GM23248 (cell line): ENCODE measurements at regions not wholly inside any gene's neighbourhood (a gene's known extent, or its start where the extent isn't known, plus 50 kb on each side); places are given as distances from the start of the nearest gene placed in this dataset.

Source experiments
- EZH2 ChIP-seq: fragments of 200-600 bp; sonication (generic); IDR thresholded peaks from 2 replicates; pipeline ENCODE4 v1.6.1; 2018; ENCODE audit warnings: antibody characterized with exemption, mild to moderate bottlenecking; ENCODE audit not compliant: insufficient read depth, poor library complexity, severe bottlenecking
- EZH2phosphoT487 ChIP-seq: fragments of 200-600 bp; sonication (generic); IDR thresholded peaks from 2 replicates; pipeline ENCODE4 v1.6.1; 2018; ENCODE audit warnings: antibody characterized with exemption, moderate library complexity, mild to moderate bottlenecking, low read depth; ENCODE audit not compliant: insufficient read depth

DNA sequence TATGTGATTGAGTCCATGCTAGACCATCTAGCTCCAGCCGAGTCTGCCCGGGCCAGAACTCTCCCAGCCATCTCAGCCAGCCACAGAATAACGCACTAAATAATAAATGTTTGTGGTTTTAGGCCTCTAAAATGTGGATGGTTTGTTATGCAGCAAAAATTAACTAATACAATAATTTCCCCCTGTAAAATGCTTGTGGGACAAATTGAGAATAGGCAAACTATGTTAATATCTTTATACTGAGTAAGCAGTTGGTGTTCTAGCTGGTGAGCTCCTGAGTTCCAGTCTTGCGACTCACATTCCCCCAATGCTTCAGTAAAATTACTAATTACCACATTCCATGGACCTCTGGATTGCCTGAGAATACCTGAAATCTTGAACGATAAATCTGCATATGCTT lies 316.8 kb upstream of the NFE2L3 start:
- TF ChIP-seq EZH2: no peak
- no peak for TF ChIP-seq EZH2phosphoT487
